H4 (cell line): ENCODE measurements at regions not wholly inside any gene's neighbourhood (a gene's known extent, or its start where the extent isn't known, plus 50 kb on each side); places are given as distances from the start of the nearest gene placed in this dataset.

Experiments used
- DNase-seq: peaks from one replicate; pipeline ENCODE4 v3.0.0-alpha.2; 2015; ENCODE audit warnings: low spot score

DNA sequence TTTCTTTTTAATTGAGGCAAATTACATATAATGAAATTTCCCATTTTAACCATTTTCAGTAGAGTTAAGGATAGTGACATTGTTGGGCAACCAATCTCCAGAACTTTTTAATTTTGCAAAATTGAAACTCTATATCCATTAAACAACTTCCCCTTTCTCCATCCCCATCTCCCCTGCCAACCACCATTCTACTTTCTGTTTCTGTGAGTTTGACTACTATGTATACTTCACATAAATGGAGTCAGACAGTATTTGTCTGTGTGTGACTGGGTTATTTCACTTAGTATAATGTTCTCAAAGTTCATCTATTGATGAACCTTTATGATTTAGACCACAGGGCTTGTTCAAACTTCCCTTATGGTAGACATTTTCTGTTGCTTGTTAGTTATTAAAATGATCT, 364.5 kb upstream of the MAD2L1 start:
- no peak for DNase-seq

DNA sequence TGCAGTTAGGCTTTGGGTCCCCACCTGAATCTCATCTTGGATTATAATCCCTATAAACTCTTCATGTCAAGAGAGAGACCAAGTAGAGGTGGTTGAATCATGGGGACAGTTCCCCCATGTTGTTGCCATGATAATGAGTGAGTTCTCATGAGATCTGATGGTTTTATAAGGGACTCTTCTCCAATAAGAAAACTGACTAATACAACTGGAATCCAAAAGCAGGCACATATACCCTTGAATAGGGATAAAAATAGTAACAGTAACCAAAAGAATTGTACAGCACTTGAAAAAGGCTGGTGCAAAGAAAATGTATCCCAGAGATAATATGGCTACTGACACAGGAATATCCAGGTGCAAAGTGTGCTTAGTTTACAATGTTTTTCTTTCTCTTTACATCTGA, 351.5 kb upstream of the MAD2L1 start:
- DNase-seq, result no peak

GRCh38 chr4:120415896-120416295, 349.2 kb upstream of the MAD2L1 start:
- DNase-seq, result no peak

GRCh38 chr4:120406960-120407359, 340.3 kb upstream of the MAD2L1 start:
- DNase-seq, result no peak

DNA sequence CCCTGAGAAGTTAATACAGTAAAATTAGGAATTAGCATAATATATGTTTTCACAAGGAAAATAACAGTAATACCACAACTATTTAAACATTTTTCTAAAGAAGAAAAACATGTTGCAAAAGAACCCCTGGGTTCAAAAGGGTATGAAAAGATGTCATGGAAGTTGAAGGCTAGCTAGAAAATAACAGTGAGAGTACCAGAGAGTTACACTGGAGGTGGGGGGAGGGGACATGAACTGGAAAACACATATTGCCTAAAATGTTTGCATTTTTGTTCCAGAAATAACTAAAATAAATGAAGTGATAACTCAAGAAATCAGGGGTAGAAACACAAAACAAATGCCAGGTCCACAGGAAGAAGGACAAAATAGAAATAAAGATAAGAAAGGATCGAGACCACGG, 336.6 kb upstream of the MAD2L1 start:
- DNase-seq, result no peak

DNA sequence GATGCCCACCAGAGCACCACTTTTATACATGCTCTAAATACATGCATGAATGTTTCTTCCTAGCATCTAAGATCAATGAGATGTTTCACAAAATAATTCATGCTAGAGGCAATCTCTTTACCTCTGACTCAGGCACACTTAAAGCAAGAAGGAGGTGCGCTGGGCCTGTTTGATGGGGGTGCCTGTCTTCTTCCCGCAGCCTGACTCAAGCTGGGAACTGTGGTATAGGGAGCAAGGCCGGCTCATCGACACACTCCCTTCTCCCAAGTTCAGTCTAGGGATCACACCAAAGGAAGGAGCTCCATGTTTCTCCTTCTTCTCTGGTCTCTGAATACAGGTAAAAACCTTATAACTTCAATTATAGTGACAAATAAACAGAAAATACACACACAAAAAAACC, 333.8 kb upstream of the MAD2L1 start:
- no peak for DNase-seq

GRCh38 chr4:120399826-120400225, 333.2 kb upstream of the MAD2L1 start:
- DNase-seq, result no peak

DNA sequence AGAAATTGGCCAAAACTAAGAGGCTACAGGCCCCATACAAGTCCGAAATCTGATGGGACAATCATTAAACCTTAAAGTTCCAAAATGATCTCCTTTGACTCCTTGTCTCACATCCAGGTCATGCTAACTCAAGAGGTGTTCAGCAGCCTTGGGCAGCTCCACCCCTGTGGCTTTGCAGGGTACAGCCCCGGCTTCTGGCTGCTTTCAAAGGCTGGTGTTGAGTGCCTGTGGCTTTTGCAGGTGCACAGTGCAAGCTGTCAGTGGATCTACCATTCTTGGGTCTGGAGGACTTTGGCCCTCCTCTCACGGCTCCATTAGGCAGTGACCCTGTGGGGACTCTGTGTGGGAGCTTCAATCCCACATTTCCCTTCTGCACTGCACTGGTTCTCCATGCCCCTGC, 329.1 kb upstream of the MAD2L1 start:
- DNase-seq, result no peak

GRCh38 chr4:120355881-120356280, 289.2 kb upstream of the MAD2L1 start:
- no peak for DNase-seq

DNA sequence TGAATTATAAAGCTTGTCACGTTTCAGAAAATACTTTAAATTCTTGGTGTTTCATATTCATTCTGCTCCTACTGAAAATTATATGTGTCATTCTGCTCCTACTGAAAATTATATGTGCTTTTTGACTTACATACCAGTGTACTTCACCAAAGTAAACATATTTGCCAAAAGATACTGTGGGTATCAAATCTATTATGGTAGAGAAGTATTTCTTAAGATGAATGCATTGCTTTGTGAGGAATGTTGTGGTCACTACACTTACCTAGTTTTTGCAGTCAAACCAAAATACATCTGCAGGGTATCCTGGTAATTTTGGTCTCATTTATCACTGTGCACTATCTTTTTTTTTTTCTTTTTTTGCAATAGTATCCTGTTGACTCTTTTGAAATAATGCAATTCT, 287.7 kb upstream of the MAD2L1 start:
- DNase-seq, result no peak

GRCh38 chr4:120353235-120353634, 286.6 kb upstream of the MAD2L1 start:
- DNase-seq, result no peak

DNA sequence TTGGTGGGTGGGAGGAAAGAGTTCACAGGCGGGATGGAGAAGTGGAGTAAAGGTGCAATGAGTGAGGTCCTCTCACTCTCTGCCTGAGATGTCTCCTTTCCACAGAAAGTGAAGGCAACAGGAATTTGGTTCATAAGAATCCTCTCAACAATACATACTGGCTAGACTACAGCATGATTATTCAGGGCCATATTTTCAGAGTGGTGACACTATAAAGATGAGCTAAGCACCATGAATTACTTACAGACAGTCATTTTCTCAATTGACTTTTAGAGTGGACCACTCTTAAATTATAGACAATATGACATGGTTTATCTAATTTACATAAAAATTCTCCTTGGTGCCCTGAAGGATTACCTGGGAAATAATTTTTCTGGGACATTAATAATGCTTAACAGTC, 286.1 kb upstream of the MAD2L1 start:
- DNase-seq, result no peak

DNA sequence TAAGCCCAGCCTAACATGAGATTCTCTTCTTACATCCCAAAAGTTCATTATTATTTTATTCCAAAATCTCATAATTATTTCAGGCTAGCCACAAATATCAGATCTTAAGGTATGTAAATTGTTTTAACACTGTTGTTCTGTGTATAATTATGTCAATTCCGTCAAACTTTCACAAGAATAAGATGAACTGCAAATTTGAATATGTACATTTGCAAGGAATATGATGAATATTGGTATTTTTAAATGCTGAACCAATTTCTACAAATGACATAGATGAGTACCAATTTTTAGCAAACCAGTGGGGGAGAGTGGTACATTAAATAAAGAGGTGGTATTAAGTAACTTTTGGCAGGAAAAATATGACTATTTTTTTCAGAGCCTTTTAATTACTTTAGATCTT, 282.3 kb upstream of the MAD2L1 start:
- DNase-seq, result no peak

- DNase-seq, result no peak
Measured at GRCh38 chr4:120348521-120348920, 281.9 kb upstream of the MAD2L1 start.

- DNase-seq, result peak; percentile 70
Measured at GRCh38 chr4:120331486-120332370, 265.1 kb upstream of the MAD2L1 start.

DNA sequence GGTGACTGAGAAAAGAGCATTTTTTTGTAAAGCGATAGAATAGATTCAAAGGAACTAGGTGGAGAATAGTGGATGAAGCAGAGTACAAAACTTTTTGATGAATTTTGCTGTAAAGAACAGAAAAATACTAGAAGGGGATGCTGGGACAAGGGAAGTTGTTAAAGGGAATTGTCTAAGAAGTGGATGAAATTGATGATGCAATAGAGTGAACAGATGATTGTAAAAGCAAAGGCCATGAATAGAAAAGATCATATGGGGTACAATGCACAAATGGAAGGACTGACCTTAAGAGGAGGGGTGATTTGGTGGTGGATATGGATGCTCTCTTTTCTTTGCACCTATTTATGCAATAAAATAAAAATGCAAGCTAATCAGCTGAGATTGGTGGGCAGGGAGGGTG, 262.7 kb upstream of the MAD2L1 start:
- no peak for DNase-seq

- DNase-seq, result no peak
Measured at GRCh38 chr4:120327276-120327675, 260.6 kb upstream of the MAD2L1 start.

DNA sequence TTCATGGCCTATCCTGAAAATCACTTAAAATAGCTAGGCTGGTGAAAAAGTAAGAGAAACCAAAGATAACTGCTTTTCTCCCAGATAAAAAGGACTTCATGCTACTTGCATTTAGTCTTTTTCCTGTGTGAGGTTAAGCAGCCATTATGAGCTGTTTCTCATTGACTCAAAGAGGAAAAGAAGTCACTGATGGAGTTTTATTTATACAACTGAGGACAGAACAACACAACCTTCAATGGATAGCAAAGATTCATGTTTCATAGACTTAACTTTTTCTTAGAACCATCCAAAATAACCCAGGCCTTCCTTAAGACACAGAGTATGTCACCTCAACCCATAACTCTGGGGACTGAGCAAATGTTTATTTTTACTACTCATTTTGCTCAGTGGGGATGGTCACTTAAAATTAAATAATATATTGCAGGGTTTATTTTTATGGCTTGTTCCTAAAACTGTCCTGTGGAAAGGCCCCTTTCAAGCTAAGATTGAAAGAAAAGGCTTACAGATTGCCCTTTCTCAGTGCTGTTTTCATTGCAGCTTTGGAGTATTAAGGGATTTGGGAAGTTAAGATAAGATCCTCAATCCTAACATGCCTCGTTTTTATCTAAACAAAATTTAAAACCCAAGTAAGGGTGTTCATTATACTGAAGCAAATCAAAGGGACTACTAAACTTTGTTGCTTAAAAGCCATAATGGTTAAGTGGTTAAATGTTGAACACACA, 252.6 kb upstream of the MAD2L1 start:
- DNase-seq, result peak; percentile 34

GRCh38 chr4:120318196-120318846, 251.7 kb upstream of the MAD2L1 start:
- DNase-seq, result no peak

GRCh38 chr4:120317713-120318112, 251.1 kb upstream of the MAD2L1 start:
- DNase-seq, result no peak

DNA sequence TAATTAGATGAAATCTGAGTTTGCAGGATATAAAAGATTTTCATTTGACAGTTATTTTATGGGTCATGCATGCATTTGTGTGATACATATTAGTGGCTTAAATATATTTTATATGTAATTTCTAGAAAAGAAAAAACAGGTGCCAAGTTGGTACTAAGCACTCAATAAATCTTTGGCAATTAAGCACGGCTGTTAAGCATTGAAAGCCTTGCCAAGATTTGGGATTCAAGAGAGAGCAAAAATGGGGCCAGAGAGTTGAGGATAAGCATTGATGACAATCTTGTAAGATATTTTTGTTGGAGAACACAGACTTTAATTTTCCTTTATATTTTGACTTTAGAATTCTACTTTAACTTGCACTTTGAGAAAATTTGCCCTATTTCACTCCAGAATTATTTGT, 249.8 kb upstream of the MAD2L1 start:
- no peak for DNase-seq

- DNase-seq, result no peak
Measured at GRCh38 chr4:120314969-120315368, 248.3 kb upstream of the MAD2L1 start.

- no peak for DNase-seq
Measured at GRCh38 chr4:120304801-120305200, 238.2 kb upstream of the MAD2L1 start.
